B cell (primary cell): ENCODE measurements at regions not wholly inside any gene's neighbourhood (a gene's known extent, or its start where the extent isn't known, plus 50 kb on each side); places are given as distances from the start of the nearest gene placed in this dataset.

Experiments used
- ATAC-seq: fragments of 200-7000 bp; cut with Tn5 transposase; one replicate; pipeline ENCODE4 v1.10.0; 2021; ENCODE audit warnings: low read depth, mild to moderate bottlenecking, moderate number of reproducible peaks, moderate library complexity
- CTCF ChIA-PET: fragments of 350-600 bp; sonication (Branson Sonifier 250); formaldehyde crosslinking; loops from one replicate; lab custom pipeline; 2021; ENCODE audit warnings: antibody characterized with exemption, inconsistent platforms; lab: Charles Lee
- POLR2A ChIA-PET: fragments of 350-600 bp; sonication (Branson Sonifier 250); formaldehyde crosslinking; loops from one replicate; lab custom pipeline; 2021; ENCODE audit warnings: antibody characterized with exemption; lab: Charles Lee
- DNase-seq: peaks from one replicate; pipeline ENCODE4 v3.0.0; 2013
- H2AFZ ChIP-seq: 2 replicates; pipeline ENCODE4 v1.6.1; 2012; ENCODE audit warnings: mild to moderate bottlenecking, low read depth, low read length; ENCODE audit not compliant: insufficient read depth, poor library complexity, severe bottlenecking
- H3K27ac ChIP-seq, 2 donors: 1 replicate in 1 of 2; 2 replicates in 1 of 2; pipeline ENCODE4 v1.5.1; 2012 to 2013; ENCODE audit warnings: low read length in 2 of 2, mild to moderate bottlenecking in 2 of 2, moderate library complexity in 1 of 2
- H3K27me3 ChIP-seq, 4 experiments: fragments of 200-600 bp in 1 of 4; sonication (generic) in 1 of 4; replicated peaks in 1 of 4; 1 replicate in 2 of 4; 2 replicates in 2 of 4; pipeline versions ENCODE4 v1.6.1 to v1.7.0; 2013 to 2016; ENCODE audit warnings: low read length in 3 of 4, mild to moderate bottlenecking in 2 of 4, mixed read lengths in 1 of 4, moderate library complexity in 1 of 4; ENCODE audit not compliant: insufficient read depth in 4 of 4, control insufficient read depth in 3 of 4; ENCODE audit errors: control extremely low read depth in 1 of 4
- H3K36me3 ChIP-seq, 2 experiments: replicated peaks in 1 of 2; 1 replicate in 1 of 2; 2 replicates in 1 of 2; pipeline versions ENCODE4 v1.6.1 to v1.7.1; 2013; ENCODE audit warnings: low read length in 1 of 2; ENCODE audit not compliant: insufficient read depth in 2 of 2, control insufficient read depth in 1 of 2; ENCODE audit errors: control extremely low read depth in 1 of 2, extremely low read depth in 1 of 2
- H3K4me1 ChIP-seq, 2 donors: fragments of 200-600 bp in 1 of 2; sonication (generic) in 1 of 2; 1 replicate in 1 of 2; 2 replicates in 1 of 2; pipeline versions ENCODE4 v1.5.1 to v1.6.1; 2013 to 2017; ENCODE audit warnings: low read length in 2 of 2; ENCODE audit not compliant: control insufficient read depth in 2 of 2, insufficient read depth in 2 of 2
- H3K4me2 ChIP-seq: replicated peaks from 2 replicates; pipeline ENCODE3; 2012; ENCODE audit warnings: mild to moderate bottlenecking, low read depth, low read length; ENCODE audit not compliant: poor library complexity, severe bottlenecking
- H3K4me3 ChIP-seq, 5 experiments: fragments of 200-600 bp in 1 of 5; sonication (generic) in 1 of 5; 1 replicate in 3 of 5; 2 replicates in 2 of 5; pipeline versions ENCODE4 v1.5.1 to v1.7.0; 2011 to 2016; ENCODE audit warnings: low read length in 4 of 5, mild to moderate bottlenecking in 4 of 5, low read depth in 2 of 5, control low read depth in 1 of 5, moderate library complexity in 1 of 5; ENCODE audit not compliant: insufficient read depth in 1 of 5; ENCODE audit errors: control extremely low read depth in 1 of 5, extremely low read depth in 1 of 5
- H3K79me2 ChIP-seq: fragments of 200-600 bp; sonication (generic); one replicate; pipeline ENCODE4 v1.6.0; 2016; ENCODE audit warnings: low read length; ENCODE audit not compliant: control insufficient read depth, insufficient read depth
- H3K9ac ChIP-seq: fragments of 200-600 bp; sonication (generic); 2 replicates; pipeline ENCODE4 v1.6.1; 2017; ENCODE audit warnings: mild to moderate bottlenecking, low read length, moderate library complexity
- H3K9me3 ChIP-seq, 3 donors: one replicate each; pipeline versions ENCODE4 v1.6.1 to v1.7.1; 2013; ENCODE audit warnings: low read length in 2 of 3; ENCODE audit not compliant: control insufficient read depth in 2 of 3, insufficient read depth in 1 of 3; ENCODE audit errors: control extremely low read depth in 1 of 3
- H4K20me1 ChIP-seq: 2 replicates; pipeline ENCODE4 v1.6.0; 2012; ENCODE audit warnings: mild to moderate bottlenecking, low read length; ENCODE audit not compliant: insufficient read depth, control insufficient read depth, poor library complexity, severe bottlenecking
- H3K27ac Mint-ChIP-seq: one replicate; pipeline ENCODE4 v1.8.0; 2021; ENCODE audit warnings: mixed read lengths
- H3K27me3 Mint-ChIP-seq: one replicate; pipeline ENCODE4 v1.8.0; 2021; ENCODE audit warnings: mixed read lengths
- H3K4me1 Mint-ChIP-seq: one replicate; pipeline ENCODE4 v1.8.0; 2021; ENCODE audit warnings: mixed read lengths
- H3K4me3 Mint-ChIP-seq: one replicate; pipeline ENCODE4 v1.8.0; 2021; ENCODE audit warnings: mixed read lengths
- H3K9me3 Mint-ChIP-seq: one replicate; pipeline ENCODE4 v1.8.0; 2022; ENCODE audit warnings: mixed read lengths; ENCODE audit not compliant: insufficient read depth
- CTCF ChIP-seq: fragments of 200-600 bp; IDR thresholded peaks from one replicate; pipeline ENCODE4 v1.8.0; 2022; ENCODE audit warnings: antibody characterized with exemption, mild to moderate bottlenecking
- EZH2 ChIP-seq: IDR thresholded peaks from 2 replicates; pipeline ENCODE4 v1.6.1; 2012; ENCODE audit warnings: borderline replicate concordance, low read depth, mild to moderate bottlenecking, moderate library complexity, low read length; ENCODE audit not compliant: insufficient read depth, poor library complexity, severe bottlenecking
- WGBS: methylation state at CpG from one replicate; pipeline ENCODE4 v1.1.5; 2013; ENCODE audit warnings: missing lambda C conversion rate; ENCODE audit not compliant: insufficient coverage; 5-methylcytosine and 5-hydroxymethylcytosine counted together
- intact Hi-C: fragments of 100-400 bp; cut with micrococcal nuclease; formaldehyde crosslinking; loops from one replicate; pipeline ENCODE4 v1.10.0; 2022

DNA sequence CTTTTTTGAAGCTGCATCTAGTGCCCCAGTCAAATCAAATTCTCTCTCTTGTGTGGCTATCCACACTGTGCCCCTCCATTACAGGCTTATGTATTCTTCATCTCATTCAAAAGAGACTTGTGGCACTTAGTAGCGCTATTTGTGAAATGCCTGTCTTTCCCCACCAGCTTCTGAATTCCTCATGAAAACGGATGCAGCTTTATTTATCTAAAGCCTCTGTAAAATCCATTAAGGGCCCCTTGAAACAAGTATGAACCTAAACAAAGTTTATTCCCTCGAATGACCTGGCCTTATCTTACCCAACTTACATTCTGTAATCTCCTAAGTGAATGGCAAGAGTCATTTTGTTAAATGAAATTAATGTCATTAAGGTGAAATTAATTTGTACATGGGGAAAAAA, 417.4 kb upstream of the PIK3C3 start:
- no peak overlapping the region for H3K27ac ChIP-seq
- intact Hi-C loops: no loop called here
- Mint-ChIP-seq H3K27ac (no peak overlapping the region), H3K4me3 (no peak overlapping the region), H3K27me3 (no peaks in the 10 kb centered on the region), H3K9me3 (peaks cover 2% of the 10 kb centered on the region), H3K4me1 (no peaks in the 10 kb centered on the region)
- no peak overlapping the region for H3K4me2 ChIP-seq
- H3K79me2 ChIP-seq: no peaks in the 10 kb centered on the region
- ATAC-seq: no peak
- H2AFZ ChIP-seq: no peak overlapping the region
- ChIA-PET CTCF (no interaction called here), POLR2A (no interaction called here)
- WGBS: 92% methylated on average over 2 of the region's 3 CpGs
- no peak overlapping the region for H3K9ac ChIP-seq
- no peaks in the 10 kb centered on the region for H3K4me1 ChIP-seq
- DNase-seq: no peak
- no peak for TF ChIP-seq EZH2
- TF ChIP-seq CTCF: no peak
- H4K20me1 ChIP-seq: no peaks in the 10 kb centered on the region
- H3K4me3 ChIP-seq: no peak overlapping the region
- no peaks in the 10 kb centered on the region for H3K9me3 ChIP-seq
- H3K36me3 ChIP-seq: no peaks in the 10 kb centered on the region
- no peaks in the 10 kb centered on the region for H3K27me3 ChIP-seq

DNA sequence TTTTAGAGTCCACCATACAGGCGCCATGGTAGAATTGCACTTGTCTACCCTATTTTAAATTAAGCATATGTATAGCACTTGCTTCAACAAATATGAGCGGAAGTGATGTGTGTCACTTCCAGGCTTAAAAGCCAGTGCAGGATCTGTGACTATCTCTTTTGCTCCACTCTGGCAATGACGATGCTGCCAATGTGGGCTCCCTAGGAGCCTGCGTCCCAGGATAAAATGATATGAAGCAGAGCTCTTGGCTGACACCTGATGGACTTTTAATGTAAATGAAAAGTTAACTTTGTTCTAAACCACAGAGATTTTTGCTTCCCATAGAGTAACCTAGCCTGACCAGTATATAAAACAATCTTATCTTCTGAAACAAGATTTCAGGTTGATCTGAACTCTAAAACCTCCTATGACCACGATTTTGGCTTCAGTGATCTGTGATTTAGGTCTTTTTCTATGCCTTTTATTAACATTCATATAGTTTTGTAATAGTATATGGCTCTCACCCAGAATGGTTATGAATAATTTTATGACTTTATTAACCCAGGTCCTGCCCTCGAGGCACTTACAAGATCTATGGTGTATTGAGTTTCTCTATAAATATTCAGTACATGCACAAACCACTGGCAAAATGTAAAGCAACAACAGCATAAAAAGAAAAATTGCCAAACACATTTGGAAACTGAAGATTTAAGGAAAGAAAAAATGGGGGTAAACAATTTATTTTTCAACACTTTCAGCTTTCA, 422.5 kb upstream of the PIK3C3 start:
- DNase-seq: no peak
- Mint-ChIP-seq H3K27ac (no peak overlapping the region), H3K4me3 (no peak overlapping the region), H3K9me3 (peaks cover 2% of the 10 kb centered on the region), H3K27me3 (no peaks in the 10 kb centered on the region), H3K4me1 (no peaks in the 10 kb centered on the region)
- TF ChIP-seq CTCF (no peak), EZH2 (no peak)
- H4K20me1 ChIP-seq: no peaks in the 10 kb centered on the region
- H3K9me3 ChIP-seq: no peaks in the 10 kb centered on the region
- ChIA-PET CTCF (no interaction called here), POLR2A (no interaction called here)
- no peaks in the 10 kb centered on the region for H3K27me3 ChIP-seq
- intact Hi-C loops: no loop called here
- WGBS: 93% methylated on average over 3 of the region's 6 CpGs
- no peak overlapping the region for H3K27ac ChIP-seq
- no peak overlapping the region for H3K4me2 ChIP-seq
- H3K36me3 ChIP-seq: no peaks in the 10 kb centered on the region
- no peak overlapping the region for H3K9ac ChIP-seq
- no peaks in the 10 kb centered on the region for H3K4me1 ChIP-seq
- H2AFZ ChIP-seq: no peak overlapping the region
- H3K4me3 ChIP-seq: no peak overlapping the region
- no peak for ATAC-seq
- H3K79me2 ChIP-seq: no peaks in the 10 kb centered on the region
